GM12872 (cell line): ENCODE measurements at regions not wholly inside any gene's neighbourhood (a gene's known extent, or its start where the extent isn't known, plus 50 kb on each side); places are given as distances from the start of the nearest gene placed in this dataset.

Experiments
- CTCF ChIP-seq: IDR thresholded peaks from 3 replicates; pipeline ENCODE4 v1.5.1; 2011; ENCODE audit warnings: low read depth, mild to moderate bottlenecking, low read length, moderate library complexity; ENCODE audit not compliant: insufficient read depth

- no peak for TF ChIP-seq CTCF
Measured at GRCh38 chr4:62399242-62399641, 1199.1 kb downstream of the ADGRL3 start.

DNA sequence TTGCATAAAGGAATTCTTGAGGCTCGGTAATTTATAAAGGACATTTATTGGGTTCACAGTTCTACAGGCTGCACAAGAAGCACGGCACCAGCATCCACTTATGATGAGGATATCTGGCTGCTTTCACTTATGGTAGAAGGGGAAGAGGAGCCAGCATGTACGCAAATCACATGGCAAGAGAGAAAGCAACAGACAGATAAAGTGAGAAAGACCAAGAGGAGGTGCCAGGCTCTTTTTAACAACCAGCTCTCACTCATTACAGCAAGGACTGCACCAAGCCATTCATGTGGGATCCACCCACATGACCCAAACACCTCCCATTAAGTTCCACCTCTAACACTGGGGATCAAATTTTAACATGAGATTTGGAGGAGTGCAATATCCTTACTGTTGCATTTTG lies 1198.2 kb downstream of the ADGRL3 start:
- TF ChIP-seq CTCF = no peak

- TF ChIP-seq CTCF = no peak
Measured at GRCh38 chr4:62394766-62395165, 1194.6 kb downstream of the ADGRL3 start.

GRCh38 chr4:62387808-62388207 lies 1187.7 kb downstream of the ADGRL3 start:
- TF ChIP-seq CTCF = no peak

DNA sequence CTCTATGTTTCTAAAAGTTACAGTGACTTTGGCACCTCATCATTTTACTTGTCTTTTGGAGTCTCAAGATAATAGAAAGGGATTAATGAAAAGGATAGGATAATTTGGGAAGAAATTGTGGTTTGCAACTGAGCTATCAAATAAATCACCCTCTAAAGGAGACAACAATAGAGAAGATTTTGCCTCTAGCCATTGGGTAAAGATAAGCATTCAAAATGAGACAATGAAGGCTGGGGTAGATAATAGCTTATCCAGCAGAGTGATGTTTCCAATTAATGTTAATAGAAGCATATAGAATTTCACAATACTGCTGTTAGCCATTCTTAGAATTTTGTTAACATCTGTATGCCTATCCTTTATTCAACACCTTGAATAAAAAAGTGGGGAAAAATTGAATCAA lies 1177.6 kb downstream of the ADGRL3 start:
- no peak for TF ChIP-seq CTCF

DNA sequence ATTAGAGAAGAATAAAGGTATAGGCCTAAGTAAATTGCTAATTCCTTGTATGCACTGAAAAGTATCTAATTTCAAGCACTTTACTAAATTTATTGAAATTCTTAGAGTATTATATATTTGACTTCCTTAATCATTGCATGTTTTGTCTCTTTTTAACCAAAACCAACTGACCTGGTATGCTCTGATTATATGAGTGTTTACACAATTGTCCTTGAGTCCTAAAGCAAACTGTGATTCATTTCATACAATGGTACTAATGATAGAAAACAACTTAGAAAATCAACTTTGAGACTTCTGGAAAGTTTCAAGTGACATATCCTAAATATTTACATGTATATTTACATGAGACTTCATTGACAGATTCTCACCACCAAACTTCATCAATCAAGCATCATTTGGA lies 1177.1 kb downstream of the ADGRL3 start:
- no peak for TF ChIP-seq CTCF

DNA sequence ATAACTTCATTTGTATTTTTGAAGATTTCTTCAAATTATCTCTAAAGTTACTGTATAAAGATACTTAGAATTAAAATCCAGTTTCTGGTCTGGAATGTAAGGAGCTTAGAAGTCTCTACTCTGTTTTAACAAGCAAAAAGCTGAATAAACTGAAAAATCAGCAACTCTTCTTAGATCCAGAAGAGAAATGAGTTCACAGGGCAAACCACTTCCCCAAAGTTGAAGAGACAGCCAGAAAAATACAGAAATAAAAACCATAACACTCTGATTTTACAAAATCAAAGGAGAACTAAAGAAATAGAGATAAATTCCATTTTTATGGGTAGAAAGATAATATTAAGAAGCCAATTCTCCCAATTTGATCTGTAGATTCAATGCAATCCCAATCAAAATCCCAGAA lies 1166.8 kb downstream of the ADGRL3 start:
- no peak for TF ChIP-seq CTCF

DNA sequence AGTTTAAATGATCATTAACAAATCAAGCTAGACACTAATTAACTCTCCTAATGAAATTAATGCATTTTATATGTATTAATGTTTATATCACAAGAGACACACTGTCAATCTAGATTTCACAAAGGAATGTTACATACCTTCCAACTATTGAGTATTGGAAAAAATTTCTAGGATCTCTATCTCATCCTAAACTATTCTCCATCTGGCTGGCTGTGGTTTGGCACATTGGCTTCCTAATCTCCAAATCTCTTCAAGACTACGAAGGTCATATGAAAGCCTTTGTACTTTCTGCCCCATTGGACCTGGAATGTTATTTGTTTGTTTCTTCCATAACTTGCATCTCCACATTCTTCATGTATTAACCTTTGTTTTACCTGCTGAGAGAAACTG lies 1160.0 kb downstream of the ADGRL3 start:
- no peak for TF ChIP-seq CTCF
